GM19328 (cell line): ENCODE measurements at regions not wholly inside any gene's neighbourhood (a gene's known extent, or its start where the extent isn't known, plus 50 kb on each side); places are given as distances from the start of the nearest gene placed in this dataset.

Experiments used
- ATAC-seq: cut with Tn5 transposase; IDR thresholded peaks from one replicate; pipeline ENCODE4 v1.9.1; 2021; ENCODE audit warnings: mild to moderate bottlenecking, moderate library complexity; ENCODE audit not compliant: unreplicated experiment

GRCh38 chr16:66267292-66268014, 99.0 kb upstream of the CDH5 start:
- ATAC-seq: no peak

- ATAC-seq: no peak
Measured at GRCh38 chr16:66266436-66267291, 99.8 kb upstream of the CDH5 start.

- ATAC-seq: no peak
Measured at GRCh38 chr16:66265556-66266141, 100.8 kb upstream of the CDH5 start.

- ATAC-seq: no peak
Measured at GRCh38 chr16:66265048-66265415, 101.5 kb upstream of the CDH5 start.

GRCh38 chr16:66264311-66265047, 102.0 kb upstream of the CDH5 start:
- ATAC-seq: no peak

GRCh38 chr16:66263973-66264310, 102.5 kb upstream of the CDH5 start:
- ATAC-seq: no peak

- no peak for ATAC-seq
Measured at GRCh38 chr16:66263168-66263972, 103.1 kb upstream of the CDH5 start.

- ATAC-seq: no peak
Measured at GRCh38 chr16:66262253-66263167, 104.0 kb upstream of the CDH5 start.

GRCh38 chr16:66261826-66262225, 104.7 kb upstream of the CDH5 start:
- ATAC-seq: no peak

GRCh38 chr16:66260522-66261254, 105.8 kb upstream of the CDH5 start:
- no peak for ATAC-seq

- ATAC-seq: no peak
Measured at GRCh38 chr16:66258916-66259845, 107.3 kb upstream of the CDH5 start.

GRCh38 chr16:66256919-66257318, 109.6 kb upstream of the CDH5 start:
- ATAC-seq: no peak

- no peak for ATAC-seq
Measured at GRCh38 chr16:66255647-66256046, 110.8 kb upstream of the CDH5 start.

GRCh38 chr16:66254751-66255150, 111.7 kb upstream of the CDH5 start:
- ATAC-seq: no peak

GRCh38 chr16:66254106-66254505, 112.4 kb upstream of the CDH5 start:
- no peak for ATAC-seq

GRCh38 chr16:66251476-66252160, 114.9 kb upstream of the CDH5 start:
- no peak for ATAC-seq
